22Rv1 (cell line): ENCODE measurements at regions not wholly inside any gene's neighbourhood (a gene's known extent, or its start where the extent isn't known, plus 50 kb on each side); places are given as distances from the start of the nearest gene placed in this dataset.

ENCODE experiments used
- ZFX ChIP-seq: fragments of 450-650 bp; IDR thresholded peaks from 2 replicates; pipeline ENCODE4 v1.6.1; 2017; ENCODE audit warnings: antibody characterized with exemption, borderline replicate concordance
- TF ChIP-seq, protein P1 (sequence below): fragments of 450-650 bp; IDR thresholded peaks from 2 replicates; pipeline ENCODE4 v1.5.1; 2017; ENCODE audit warnings: mild to moderate bottlenecking

- TF ChIP-seq, protein P1, sequence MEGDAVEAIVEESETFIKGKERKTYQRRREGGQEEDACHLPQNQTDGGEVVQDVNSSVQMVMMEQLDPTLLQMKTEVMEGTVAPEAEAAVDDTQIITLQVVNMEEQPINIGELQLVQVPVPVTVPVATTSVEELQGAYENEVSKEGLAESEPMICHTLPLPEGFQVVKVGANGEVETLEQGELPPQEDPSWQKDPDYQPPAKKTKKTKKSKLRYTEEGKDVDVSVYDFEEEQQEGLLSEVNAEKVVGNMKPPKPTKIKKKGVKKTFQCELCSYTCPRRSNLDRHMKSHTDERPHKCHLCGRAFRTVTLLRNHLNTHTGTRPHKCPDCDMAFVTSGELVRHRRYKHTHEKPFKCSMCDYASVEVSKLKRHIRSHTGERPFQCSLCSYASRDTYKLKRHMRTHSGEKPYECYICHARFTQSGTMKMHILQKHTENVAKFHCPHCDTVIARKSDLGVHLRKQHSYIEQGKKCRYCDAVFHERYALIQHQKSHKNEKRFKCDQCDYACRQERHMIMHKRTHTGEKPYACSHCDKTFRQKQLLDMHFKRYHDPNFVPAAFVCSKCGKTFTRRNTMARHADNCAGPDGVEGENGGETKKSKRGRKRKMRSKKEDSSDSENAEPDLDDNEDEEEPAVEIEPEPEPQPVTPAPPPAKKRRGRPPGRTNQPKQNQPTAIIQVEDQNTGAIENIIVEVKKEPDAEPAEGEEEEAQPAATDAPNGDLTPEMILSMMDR, result no peak
- TF ChIP-seq ZFX, result no peak
These were observed 96.4 kb upstream of the ALDH1A1 start for GRCh38 chr9:73049280-73049679.
